HG02970 (cell line): ENCODE measurements at regions not wholly inside any gene's neighbourhood (a gene's known extent, or its start where the extent isn't known, plus 50 kb on each side); places are given as distances from the start of the nearest gene placed in this dataset.
"Not testable (repeated sequence)": the region's sequence is repeated elsewhere in the genome, so short reads cannot be mapped to it uniquely, and the experiment has no call there.

ENCODE experiments used
- ATAC-seq: cut with Tn5 transposase; IDR thresholded peaks from one replicate; pipeline ENCODE4 v1.9.1; 2021; ENCODE audit warnings: mild to moderate bottlenecking, moderate library complexity, moderate number of reproducible peaks; ENCODE audit not compliant: unreplicated experiment, low FRiP score

DNA sequence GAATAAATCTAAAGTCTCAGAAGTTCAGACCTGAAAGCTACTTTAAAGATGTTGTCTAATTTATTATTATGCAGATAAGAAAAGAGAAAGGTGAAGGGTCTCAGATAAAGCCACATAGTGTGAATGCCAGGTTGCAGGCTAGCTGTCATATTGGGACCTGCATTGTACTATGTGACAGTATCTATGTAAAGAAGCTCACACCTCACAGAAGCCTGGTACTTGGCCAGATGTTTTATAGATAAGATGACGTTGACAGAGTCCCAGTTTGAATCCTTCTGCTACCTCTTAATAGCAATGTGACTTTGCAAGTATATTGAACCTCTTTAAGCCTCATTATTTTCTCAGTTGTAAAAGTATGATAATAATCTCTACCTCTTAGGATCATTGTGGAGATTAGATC is 227.0 kb downstream of the SPRY1 start:
- no peak for ATAC-seq

DNA sequence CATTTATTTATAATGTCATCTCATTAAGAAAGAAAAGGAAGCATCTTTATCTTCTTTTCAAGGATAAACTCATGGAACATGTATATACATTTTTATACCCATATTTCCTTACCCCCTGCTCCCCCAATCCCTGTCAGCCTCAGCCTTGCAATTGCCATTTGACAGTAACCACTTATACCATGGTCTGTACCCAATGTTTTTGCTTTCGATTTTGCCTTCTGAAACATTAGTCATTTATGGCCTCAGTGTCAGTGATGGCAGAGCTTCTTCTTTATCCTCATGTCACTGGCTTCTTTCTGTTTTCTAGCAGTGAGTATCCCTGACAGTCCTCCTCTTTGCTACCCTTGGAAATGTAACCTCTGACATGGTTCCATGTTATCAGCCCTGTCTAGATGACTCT is 228.4 kb downstream of the SPRY1 start:
- no peak for ATAC-seq

DNA sequence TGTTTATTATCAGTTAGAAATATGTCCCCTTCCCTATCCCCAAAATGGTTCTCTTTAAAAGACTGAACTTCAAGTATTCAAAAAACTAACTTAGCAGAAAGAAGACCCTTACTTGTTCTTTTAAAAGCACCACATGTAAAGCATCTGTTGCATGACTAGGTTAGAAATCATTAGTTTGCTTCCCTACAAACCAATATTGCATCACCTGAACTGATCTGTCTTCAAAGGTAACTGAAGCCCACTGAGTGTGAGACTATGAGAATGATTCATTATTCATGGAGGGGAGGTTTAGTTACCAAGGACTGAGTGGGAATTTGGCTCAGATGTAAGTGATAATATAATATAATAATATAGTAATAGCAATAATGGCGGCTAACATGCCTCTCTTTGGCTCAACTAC is 231.7 kb downstream of the SPRY1 start:
- ATAC-seq: no peak

DNA sequence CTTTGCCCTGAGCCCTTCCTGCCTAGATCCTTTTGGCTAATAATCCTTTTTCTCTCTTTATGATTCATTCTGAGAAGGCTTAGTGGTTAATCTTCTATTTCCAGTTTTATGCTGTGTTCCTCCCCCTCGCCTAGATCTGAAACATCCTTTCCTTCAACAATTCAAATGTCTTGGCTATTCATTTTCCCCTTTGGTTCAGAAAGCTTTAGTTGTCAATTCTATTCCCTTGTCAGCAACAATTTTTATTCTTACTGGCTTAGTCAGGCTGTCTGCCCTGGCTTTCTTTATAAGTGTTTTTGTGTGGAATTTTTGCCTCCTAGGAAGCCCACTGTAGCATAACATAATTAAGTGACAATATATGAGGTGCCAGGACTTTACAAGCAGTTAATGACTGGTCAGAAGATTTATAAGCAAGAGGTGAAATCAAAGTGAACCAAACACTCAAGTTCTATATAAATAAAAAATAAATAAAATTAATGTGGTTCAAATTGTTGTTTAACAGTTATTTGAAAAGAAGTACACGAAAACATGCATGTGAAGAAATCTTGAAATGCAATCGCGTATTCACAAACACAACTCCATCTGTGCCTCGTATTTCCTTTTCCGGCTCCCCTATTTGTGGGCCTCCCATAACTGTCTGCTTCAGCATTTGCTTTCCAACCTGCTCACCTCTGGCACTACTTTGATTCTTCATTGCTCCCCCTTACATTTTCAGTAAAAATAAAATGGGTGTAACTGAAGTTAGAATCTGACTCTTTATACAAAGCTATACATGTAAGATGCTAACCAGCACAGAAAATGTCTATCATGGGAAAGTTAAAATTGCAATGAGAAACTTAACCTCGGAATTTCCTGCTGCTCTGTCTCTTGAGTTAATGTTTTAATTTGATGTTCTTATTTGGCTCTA is 235.4 kb downstream of the SPRY1 start:
- ATAC-seq: no peak

DNA sequence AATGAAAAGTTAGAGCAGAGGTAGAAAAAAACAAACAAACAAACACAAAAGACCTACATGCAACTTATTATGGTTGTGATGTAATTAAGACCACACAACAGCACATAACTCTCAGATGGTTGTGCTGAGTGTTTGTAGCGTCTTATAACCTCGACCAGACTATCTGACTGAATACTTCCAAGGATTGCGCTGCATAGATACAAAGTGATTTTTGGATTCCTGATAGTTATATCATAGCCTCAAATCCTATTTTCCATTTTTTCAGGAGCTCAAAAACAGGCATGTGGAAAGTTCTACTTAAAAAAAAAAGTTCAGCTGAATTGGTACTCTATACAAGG is 236.1 kb downstream of the SPRY1 start:
- no peak for ATAC-seq

DNA sequence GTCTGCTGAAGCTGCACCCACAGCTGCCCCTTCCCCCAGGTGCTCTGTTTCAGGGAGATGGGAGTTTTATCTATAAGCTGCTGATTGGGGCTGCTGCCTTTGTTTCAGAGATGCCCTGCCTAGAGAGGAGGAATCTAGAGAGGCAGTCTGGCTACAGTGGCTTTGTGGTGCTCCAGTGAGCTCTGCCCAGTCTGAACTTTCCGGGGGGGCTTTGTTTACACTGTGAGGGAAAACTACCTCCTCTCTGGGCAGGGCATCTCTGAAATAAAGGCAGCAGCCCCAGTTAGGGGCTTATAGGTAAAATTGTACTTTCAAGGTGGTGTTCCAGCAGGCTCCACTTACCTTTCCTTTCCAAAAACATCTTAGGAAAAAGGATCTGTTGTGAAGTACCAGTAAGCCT is 242.2 kb downstream of the SPRY1 start:
- ATAC-seq: no peak

DNA sequence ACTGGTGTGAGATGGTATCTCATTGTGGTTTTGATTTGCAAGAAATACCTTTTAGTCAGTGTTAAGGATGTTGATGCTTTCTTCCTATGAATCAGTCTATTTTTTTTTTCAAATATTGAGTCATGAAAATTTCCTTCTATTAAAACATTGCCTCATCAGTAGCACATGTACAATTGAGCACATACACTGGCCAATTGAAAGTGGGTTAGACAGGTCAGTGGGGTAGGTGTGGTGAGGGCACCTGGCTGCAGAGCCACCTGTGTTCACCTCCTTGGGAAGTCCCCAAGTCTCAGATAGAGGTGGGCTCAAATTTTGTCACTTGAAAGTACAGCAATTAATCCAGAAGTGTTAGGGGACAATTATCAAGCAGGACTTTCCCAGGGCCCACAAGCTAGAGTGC is 243.7 kb downstream of the SPRY1 start:
- ATAC-seq: no peak

DNA sequence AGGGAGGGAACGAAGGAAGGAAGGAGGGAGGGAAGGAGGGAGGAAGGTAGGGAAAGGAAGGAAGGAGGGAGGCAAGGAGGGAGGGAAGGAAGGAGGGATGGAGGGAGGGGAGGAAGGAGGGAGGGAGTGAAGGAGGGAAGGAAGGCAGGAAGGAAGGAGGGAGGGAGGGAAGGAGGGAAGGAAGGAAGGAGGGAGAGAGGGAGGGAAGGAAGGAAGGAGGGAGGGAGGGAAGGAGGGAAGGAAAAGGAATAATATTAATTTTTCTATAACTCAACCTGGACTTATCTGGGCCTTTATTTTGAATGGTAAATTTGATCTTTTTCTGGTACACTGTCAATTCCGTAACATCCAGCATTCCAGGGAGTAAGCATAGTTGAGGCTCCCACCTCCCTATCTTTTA is 244.2 kb downstream of the SPRY1 start:
- no peak for ATAC-seq

DNA sequence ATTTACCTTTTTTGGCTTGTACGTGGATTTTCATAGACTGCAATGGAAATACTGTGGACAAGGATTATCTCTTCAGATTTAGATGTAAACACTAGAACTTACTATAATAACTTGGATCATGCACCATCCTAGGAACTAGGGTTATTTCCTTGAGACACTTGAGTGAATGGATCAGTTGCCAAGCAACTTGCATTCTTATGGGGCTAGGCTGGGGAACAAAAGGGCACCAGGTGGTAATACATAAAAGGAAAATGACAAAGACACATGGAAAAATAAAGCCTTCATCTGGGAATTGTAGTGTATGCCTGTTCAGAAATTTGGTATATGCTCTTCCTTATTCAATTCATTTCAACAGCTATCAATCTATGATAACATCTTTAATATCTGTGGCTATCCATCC is 247.1 kb downstream of the SPRY1 start:
- no peak for ATAC-seq

DNA sequence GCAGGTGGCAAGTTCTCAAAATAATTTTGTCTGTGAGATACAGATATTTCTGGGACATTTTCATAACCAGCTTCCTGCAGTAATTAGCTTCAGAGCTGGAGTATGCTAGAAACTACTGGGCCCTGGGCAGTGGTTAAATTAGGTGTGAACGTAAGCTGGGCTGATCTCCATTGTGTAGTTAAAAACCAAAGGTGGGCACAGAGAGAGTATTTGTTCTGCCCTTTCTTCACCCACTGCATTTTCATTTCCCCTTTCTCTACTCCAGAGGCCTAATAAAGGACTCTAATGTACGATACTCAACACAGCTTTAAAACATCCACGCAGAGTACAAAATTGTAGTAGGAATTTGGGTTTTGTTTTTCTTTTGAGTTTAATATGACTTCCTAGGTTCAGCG is 252.7 kb downstream of the SPRY1 start:
- ATAC-seq: no peak

DNA sequence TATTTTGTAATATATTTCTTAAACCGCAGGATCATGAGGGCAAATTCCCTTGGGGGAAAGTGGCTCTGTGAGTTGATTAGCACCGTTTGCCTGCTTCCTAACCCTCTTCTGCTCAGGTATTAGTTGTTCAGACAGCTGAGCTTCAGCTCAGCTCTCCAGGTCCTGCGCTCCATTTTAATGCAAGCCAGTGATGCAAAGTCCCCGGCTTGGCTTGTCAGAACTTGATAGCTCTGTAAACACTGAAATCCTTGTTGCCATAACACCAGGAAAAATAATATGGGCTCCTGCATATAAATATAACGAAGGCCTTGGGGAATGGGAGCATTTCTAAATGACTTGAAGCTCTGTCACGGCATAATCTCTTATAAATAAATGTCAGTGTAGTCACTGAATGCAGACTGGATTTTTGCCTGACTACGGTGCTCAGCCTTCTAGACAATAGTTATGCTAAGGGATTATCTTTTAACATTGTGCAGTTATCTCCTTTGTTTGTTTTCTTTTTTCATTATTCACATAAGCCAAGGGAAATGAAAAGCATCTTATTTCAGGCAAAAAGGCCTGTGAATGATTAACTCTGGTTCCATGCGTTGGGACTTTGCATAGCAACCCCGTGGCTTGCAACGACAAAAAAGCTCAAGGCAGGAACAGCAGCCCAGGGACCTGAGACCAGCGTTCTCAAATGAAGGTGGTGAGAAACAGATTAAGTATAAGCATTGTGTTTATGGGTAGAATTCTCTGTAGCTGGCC is 253.2 kb downstream of the SPRY1 start:
- ATAC-seq: no peak

DNA sequence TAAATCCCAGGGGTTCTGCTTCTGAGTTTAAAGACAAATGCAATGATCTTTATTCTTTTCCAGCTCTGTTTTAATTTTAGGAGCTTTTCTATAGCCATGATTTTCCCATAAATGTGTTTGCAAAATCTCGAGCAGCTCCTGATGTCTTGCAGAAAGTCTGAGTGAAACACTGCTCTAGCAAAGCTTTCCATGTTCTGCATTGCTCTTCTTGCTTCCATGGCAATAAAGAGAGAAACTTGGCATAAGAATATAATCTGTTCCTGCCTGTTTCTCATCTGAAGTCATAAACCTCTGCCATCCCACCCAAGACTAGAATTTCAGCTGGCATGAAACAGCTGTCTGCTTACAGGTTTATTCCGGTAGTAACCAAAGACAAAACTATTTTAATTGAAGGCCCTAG is 254.5 kb downstream of the SPRY1 start:
- no peak for ATAC-seq

DNA sequence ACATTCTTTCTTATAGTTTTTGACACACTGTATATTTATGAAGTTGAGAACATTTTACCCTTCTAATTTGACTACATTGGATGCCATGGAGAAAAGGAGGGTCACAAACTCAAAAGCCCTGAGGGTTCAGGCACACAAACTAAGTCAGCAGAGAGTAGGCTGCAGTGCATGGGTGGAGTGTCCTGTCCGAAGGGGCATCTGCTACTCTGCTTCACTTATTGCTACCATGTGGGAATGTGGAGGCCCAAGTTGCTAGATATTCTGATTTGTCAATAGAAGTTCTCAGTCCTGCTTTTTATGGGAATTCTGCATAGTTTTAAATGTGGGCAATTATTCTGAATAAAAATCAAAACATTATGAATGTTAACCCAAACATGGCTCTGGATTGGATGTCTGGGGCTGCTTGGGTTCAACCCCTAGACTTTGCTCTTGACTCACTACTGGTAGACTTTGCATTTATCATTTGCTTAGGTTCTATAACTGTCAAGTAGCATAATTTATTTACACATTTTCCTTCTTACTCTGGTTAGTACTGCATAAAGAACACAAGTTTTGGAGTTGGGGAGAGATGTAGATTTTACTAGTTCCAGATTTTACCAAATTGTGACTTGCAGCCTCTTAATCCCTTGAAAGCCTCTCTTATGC is 255.1 kb downstream of the SPRY1 start:
- ATAC-seq: no peak

DNA sequence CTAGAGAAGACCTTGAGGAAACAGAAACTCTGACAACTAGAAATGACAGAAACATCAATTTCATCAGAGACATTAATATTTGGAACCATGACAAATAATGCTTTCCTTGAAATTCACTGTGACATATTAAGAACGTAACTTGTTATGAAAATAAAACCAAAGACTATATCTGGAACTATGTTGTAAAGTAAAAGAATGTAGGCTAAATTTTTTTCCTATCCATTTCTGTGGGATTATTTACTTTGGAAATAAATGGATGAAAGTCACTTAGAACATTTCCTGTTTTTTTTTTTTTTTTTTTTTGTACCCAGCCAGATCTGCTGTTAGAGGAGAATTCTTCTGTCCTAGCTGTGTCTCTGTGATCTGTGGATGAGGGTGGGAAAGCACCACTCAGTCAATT is 255.9 kb downstream of the SPRY1 start:
- no peak for ATAC-seq

DNA sequence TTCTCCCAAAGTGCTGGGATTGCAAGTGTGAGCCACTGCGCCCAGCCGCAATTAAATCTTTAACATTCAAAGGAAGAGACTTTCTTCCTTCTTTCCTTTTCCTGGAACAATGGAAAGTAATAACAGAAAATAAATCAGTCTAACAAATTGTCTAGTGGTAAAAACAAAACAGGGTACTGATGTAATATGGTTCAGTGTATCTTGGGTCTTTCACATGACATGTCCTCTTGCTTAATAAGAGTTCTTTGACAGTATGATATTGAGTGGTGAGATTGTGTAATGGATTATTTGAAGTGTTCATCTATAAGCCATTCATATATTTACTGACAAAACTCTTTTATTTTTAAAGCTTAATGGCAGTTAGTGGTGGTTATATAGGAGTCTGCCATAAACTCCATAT is 256.6 kb downstream of the SPRY1 start:
- no peak for ATAC-seq

DNA sequence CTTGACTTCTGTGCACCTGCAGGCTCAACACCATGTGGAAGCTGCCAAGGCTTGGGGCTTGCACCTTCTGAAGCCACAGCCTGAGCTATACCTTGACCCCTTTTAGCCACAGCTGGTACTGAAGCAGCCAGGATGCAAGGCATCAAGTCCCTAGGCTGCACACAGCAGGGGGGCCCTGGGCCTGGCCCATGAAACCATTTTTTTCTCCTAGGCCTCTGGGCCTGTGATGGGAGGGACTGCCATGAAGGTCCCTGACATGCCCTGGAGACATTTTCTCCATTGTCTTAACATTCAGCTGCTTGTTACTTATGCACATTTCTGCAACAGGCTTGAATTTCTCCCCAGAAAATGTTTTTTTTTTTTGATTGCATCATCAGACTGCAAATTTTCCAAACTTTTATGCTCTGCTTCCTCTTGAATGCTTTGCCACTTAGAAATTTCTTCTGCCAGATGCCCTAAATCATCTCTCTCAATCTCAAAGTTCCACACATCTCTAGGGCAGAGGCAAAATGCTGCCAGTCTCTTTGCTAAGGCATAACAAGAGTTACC is 260.2 kb downstream of the SPRY1 start:
- not testable (repeated sequence) for ATAC-seq

DNA sequence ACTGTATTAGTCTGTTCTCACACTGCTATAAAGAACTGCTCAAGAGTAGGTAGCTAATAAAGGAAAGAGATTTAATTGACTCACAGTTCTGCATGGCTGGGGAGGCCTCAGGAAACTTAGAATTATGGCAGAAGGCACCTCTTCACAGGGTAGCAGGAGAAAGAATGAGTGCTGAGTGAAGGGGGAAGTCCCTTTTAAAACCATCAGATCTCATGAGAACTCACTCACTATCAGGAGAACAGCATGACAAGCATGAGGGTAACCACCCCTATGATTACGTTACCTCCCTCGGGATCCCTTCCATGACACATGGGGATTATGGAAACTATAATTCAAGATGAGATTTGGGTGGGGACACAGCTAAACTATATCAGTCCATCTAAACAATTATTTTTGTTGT is 261.0 kb downstream of the SPRY1 start:
- ATAC-seq: not testable (repeated sequence)

DNA sequence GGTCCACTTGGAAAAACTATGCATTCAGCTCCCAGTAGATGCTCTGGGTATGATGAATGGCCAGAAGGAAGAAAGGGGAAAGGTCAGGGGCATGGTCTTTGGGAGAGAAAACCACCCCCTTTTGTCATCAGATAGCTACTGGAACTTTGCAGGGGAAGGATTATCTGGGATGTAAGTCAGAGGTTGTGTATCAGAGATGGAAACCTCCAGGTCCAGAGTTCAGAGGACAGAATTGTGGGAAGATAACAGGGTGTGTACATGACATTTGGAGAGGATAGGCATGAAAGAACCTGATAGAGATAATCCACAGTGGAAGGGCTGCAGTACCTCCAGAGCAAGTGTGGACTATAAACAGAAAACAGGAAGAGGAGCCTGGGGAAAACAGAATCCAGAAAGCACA is 262.7 kb downstream of the SPRY1 start:
- ATAC-seq: no peak

DNA sequence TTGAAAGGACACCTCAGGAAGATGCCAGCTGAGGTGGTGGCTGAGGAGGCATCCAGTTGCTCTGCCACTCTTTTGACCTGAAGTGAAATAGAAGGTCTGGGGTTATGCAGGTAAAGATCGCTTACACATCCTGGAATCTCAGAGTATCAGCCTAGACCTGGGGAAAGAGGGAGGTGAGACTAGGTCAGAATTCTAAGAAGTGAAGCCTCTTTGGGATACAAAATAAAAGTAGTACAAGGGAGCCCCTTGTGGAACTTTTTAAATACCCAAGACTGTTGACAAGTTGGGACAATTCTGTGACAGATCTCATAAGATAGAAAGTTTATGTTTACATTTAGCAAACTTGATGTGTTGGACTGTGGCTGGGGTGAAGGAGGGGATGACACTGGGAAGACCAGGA is 263.1 kb downstream of the SPRY1 start:
- ATAC-seq: no peak

DNA sequence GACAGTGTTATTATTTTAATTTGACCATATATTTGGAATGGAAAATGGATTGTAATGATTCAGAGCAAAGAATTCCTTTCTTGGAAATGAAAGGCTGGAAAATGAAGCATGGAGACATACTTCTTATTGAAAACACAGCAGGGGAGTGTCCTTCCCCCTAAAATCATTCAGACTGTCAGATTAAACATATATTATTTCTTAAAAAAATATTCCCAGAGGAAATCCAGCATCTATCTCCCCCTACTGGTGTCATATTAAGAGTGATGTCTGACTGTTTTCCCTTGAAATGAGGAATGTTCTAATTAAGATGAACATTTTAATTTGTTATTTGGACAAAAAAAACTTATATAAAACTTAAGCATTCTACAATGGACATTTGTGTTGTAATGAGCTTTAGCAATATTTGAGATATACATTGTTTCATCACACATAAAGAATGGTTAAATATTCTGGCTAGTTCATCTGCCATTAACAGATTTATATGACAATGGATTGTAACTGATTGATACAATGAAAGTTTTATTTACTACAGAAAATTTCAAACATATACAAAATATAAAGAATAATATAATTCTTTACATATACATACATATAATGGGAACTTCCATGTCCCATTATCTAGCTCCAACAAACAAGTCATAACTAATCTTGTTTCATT is 264.6 kb downstream of the SPRY1 start:
- ATAC-seq: no peak

DNA sequence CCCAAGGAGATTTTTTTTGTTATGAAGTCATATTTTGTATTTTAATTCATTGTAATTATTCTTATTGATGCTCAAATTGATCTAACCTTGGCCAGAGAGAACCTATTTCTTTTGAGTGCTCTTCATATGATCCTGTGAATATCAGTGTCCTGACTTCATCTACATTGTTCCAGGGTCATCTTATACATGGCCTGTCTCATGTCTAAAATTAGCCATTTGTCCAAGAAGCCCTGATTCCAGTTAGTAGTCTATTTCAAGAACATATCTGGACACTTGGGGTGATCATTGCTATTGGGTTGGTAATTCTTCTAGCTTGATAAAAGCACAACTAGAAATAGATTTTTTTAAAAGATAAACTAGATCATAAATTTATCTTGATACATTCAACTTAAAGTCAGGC is 266.2 kb downstream of the SPRY1 start:
- ATAC-seq: no peak
